Heart right ventricle (tissue), 16 donors: ENCODE measurements at regions not wholly inside any gene's neighbourhood (a gene's known extent, or its start where the extent isn't known, plus 50 kb on each side); places are given as distances from the start of the nearest gene placed in this dataset.

Experiments used
- ATAC-seq, 8 donors: fragments of 200-7000 bp; cut with Tn5 transposase; one replicate each; pipeline ENCODE4 v1.9.1; 2020; ENCODE audit warnings: mild to moderate bottlenecking in 8 of 8, moderate library complexity in 8 of 8, moderate number of reproducible peaks in 1 of 8
- DNase-seq, 2 donors: peaks; one replicate each; pipeline ENCODE4 v3.0.0-alpha.2; 2020
- H3K27ac ChIP-seq, 10 donors: fragments of 200-600 bp; sonication (generic) in 2 of 10; one replicate each; pipeline versions ENCODE4 v1.5.0 to v1.8.0; 2020 to 2022; ENCODE audit warnings: mild to moderate bottlenecking in 3 of 10
- H3K27me3 ChIP-seq, 7 donors: fragments of 200-600 bp; one replicate each; pipeline ENCODE4 v1.8.0; 2021 to 2022; ENCODE audit warnings: mild to moderate bottlenecking in 2 of 7
- H3K36me3 ChIP-seq, 9 donors: fragments of 200-600 bp; sonication (generic) in 1 of 9; one replicate each; pipeline versions ENCODE4 v1.5.0 to v1.8.0; 2020 to 2022; ENCODE audit warnings: mild to moderate bottlenecking in 2 of 9
- H3K4me1 ChIP-seq, 9 donors: fragments of 200-600 bp; sonication (generic) in 1 of 9; one replicate each; pipeline versions ENCODE4 v1.5.0 to v1.8.0; 2020 to 2022; ENCODE audit warnings: mild to moderate bottlenecking in 4 of 9
- H3K4me3 ChIP-seq, 10 donors: fragments of 200-600 bp; sonication (generic) in 2 of 10; one replicate each; pipeline versions ENCODE4 v1.5.0 to v1.8.0; 2020 to 2022; ENCODE audit warnings: mild to moderate bottlenecking in 7 of 10, moderate library complexity in 2 of 10
- H3K9me3 ChIP-seq, 11 donors: fragments of 200-600 bp in 10 of 11; sonication (generic) in 2 of 11; one replicate each; pipeline versions ENCODE4 v1.5.0 to v1.8.0; 2013 to 2022; ENCODE audit warnings: mild to moderate bottlenecking in 2 of 11, control low read depth in 1 of 11, moderate library complexity in 1 of 11
- CTCF ChIP-seq, 9 donors: fragments of 200-600 bp; sonication (generic) in 2 of 9; IDR thresholded peaks; one replicate each; pipeline versions ENCODE4 v1.5.0 to v1.8.0; 2021 to 2022; ENCODE audit warnings: antibody characterized with exemption in 9 of 9, mild to moderate bottlenecking in 5 of 9, moderate library complexity in 1 of 9
- WGBS, 2 donors: extraction: QIAGEN DNeasy Blood & Tissue Kit; methylation state at CpG; one replicate each; pipeline ENCODE4 v1.1.7; 2013; ENCODE audit warnings: inconsistent platforms in 1 of 2; 5-methylcytosine and 5-hydroxymethylcytosine counted together
- intact Hi-C, 10 donors: fragments of 100-400 bp; cut with DNase I; formaldehyde crosslinking; loops; one replicate each; pipeline versions ENCODE4 v1.11.1 to v1.14.2; 2022
- donor health status: Arrhythmogenic right ventricular cardiomyopathy.
- donor health status: ischemic (EF 13 %, LVEDD 7.1; RV severe dilation, severe dysfunction).
- donor health status: healthy with polysubstance abuse.
- donor health status: DM: no; HTN: yes; CAD: no.
- donor health status: DM: no; HTN: no; CAD: no.
- donor health status: ischemic (EF 25% LVEDD 6.9; RV normal size, moderate dysfunction).
- donor health status: ischemic (EF 25% LVEDD 5.7; RV mildly dilated, moderate dysfunction).
- donor health status: healthy.
- donor health status: DM: yes; HTN: yes; CAD: no.
- donor health status: Ischemic cardiomyopathy.
- donor health status: ischemic (EF 35%, LVEDD 5.7; RV mildly dilated, moderate dysfunction).
- donor health status: nonischemic (EF 11% LVEDD 7.7; RV severe dilation, severe dysfunction).
- donor health status: DM: yes; HTN: yes; CAD: no.
- donor health status: PGD.
- donor health status: ischemic (EF 29% LVEDD 5.4; RV normal size, mild dysfunction).
- donor health status: nonischemic (EF 23%, LVEDD 6.1; RV moderate dilation, normal function).

GRCh38 chr2:241953324-241953928, 83.9 kb downstream of the RTP5 start:
- ATAC-seq (no peak), DNase-seq (no peak)
- WGBS, 2 donors: 91 to 95% methylated on average over 33 of the region's 33 CpGs
- H3K36me3 ChIP-seq: no peaks in the 10 kb centered on the region
- no peak overlapping the region for H3K27ac ChIP-seq
- no peak overlapping the region for H3K4me3 ChIP-seq
- intact Hi-C loops: no loop called here
- H3K4me1 ChIP-seq: peaks cover 0 to 9% (median 5%) of the 10 kb centered on the region in 9 donors
- H3K27me3 ChIP-seq: peaks cover 0 to 35% (median 8%) of the 10 kb centered on the region in 7 donors
- no peak for TF ChIP-seq CTCF (IDR thresholded peaks at IDR 0.05)
- H3K9me3 ChIP-seq: no peaks in the 10 kb centered on the region

GRCh38 chr2:241956521-241957110, 87.1 kb downstream of the RTP5 start:
- no peak overlapping the region for H3K27ac ChIP-seq
- no peak for TF ChIP-seq CTCF (IDR thresholded peaks at IDR 0.05)
- intact Hi-C loops: no loop called here
- no peaks in the 10 kb centered on the region for H3K9me3 ChIP-seq
- no peak for DNase-seq
- peaks cover 0 to 6% (median 0%) of the 10 kb centered on the region in 9 donors for H3K4me1 ChIP-seq
- peak in 1 of 8 donors; percentile 13 for ATAC-seq
- H3K27me3 ChIP-seq: peaks cover 0 to 15% (median 0%) of the 10 kb centered on the region in 7 donors
- H3K4me3 ChIP-seq: no peak overlapping the region
- 87 to 88% methylated on average over 13 of the region's 13 CpGs for WGBS, 2 donors
- H3K36me3 ChIP-seq: no peaks in the 10 kb centered on the region

- peaks cover 0 to 10% (median 0%) of the 10 kb centered on the region in 7 donors for H3K27me3 ChIP-seq
- ATAC-seq (no peak), DNase-seq (no peak)
- WGBS, 2 donors: 81 to 88% methylated on average over 14 of the region's 14 CpGs
- TF ChIP-seq CTCF (IDR thresholded peaks at IDR 0.05): no peak
- H3K27ac ChIP-seq: no peak overlapping the region
- no peaks in the 10 kb centered on the region for H3K9me3 ChIP-seq
- intact Hi-C loops: no loop called here
- H3K4me3 ChIP-seq: no peak overlapping the region
- H3K36me3 ChIP-seq: no peaks in the 10 kb centered on the region
- H3K4me1 ChIP-seq: peaks cover 0 to 6% (median 0%) of the 10 kb centered on the region in 9 donors
These were observed 87.7 kb downstream of the RTP5 start for GRCh38 chr2:241957276-241957675.

GRCh38 chr2:241958818-241959545, 89.5 kb downstream of the RTP5 start:
- intact Hi-C loops: no loop called here
- no peak for TF ChIP-seq CTCF (IDR thresholded peaks at IDR 0.05)
- peaks cover 0 to 6% (median 0%) of the 10 kb centered on the region in 9 donors for H3K4me1 ChIP-seq
- ATAC-seq (no peak), DNase-seq (no peak)
- peaks cover 0 to 5% (median 0%) of the 10 kb centered on the region in 7 donors for H3K27me3 ChIP-seq
- H3K36me3 ChIP-seq: no peaks in the 10 kb centered on the region
- WGBS, 2 donors: 85 to 86% methylated on average over 21 of the region's 21 CpGs
- no peak overlapping the region for H3K27ac ChIP-seq
- H3K4me3 ChIP-seq: no peak overlapping the region
- no peaks in the 10 kb centered on the region for H3K9me3 ChIP-seq
